Peyer's patch (tissue), 4 donors: ENCODE measurements at regions not wholly inside any gene's neighbourhood (a gene's known extent, or its start where the extent isn't known, plus 50 kb on each side); places are given as distances from the start of the nearest gene placed in this dataset.

Experiments
- POLR2A ChIP-seq, 2 donors: fragments of 450-650 bp; IDR thresholded peaks; one replicate each; pipeline ENCODE4 v1.5.1; 2017; ENCODE audit warnings: antibody characterized with exemption in 2 of 2, mild to moderate bottlenecking in 2 of 2, moderate library complexity in 2 of 2
- TF ChIP-seq, protein P1 (sequence below), 6 experiments: fragments of 450-650 bp in 4 of 6; fragments of 200-600 bp in 2 of 6; sonication (generic) in 1 of 6; IDR thresholded peaks; one replicate each; pipeline ENCODE4 v1.5.1; 2017 to 2019; ENCODE audit warnings: antibody characterized with exemption in 6 of 6, mild to moderate bottlenecking in 3 of 6, moderate library complexity in 1 of 6

DNA sequence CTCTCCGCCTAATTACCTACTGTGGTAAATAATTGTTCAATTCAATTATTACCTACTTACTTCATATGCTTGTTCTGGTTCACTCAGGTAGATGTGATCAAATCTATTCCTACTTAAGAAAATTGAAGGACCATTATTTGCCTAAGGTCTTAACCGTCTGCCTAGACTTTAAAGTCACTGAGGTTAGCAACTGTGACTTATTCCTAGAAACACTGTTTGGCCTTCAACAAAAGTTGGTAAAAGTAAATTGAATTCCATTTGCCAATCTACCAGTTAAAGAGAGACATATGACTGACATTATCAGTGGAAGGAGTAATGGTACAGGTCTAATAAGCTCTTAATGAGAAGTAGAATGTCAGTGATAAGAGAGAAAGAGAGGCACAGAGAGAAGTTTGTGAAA lies 491.5 kb downstream of the NYAP2 start:
- no peak for TF ChIP-seq POLR2A (IDR thresholded peaks at IDR 0.05)
- TF ChIP-seq, protein P1, sequence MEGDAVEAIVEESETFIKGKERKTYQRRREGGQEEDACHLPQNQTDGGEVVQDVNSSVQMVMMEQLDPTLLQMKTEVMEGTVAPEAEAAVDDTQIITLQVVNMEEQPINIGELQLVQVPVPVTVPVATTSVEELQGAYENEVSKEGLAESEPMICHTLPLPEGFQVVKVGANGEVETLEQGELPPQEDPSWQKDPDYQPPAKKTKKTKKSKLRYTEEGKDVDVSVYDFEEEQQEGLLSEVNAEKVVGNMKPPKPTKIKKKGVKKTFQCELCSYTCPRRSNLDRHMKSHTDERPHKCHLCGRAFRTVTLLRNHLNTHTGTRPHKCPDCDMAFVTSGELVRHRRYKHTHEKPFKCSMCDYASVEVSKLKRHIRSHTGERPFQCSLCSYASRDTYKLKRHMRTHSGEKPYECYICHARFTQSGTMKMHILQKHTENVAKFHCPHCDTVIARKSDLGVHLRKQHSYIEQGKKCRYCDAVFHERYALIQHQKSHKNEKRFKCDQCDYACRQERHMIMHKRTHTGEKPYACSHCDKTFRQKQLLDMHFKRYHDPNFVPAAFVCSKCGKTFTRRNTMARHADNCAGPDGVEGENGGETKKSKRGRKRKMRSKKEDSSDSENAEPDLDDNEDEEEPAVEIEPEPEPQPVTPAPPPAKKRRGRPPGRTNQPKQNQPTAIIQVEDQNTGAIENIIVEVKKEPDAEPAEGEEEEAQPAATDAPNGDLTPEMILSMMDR (IDR thresholded peaks at IDR 0.05) = no peak
